Caco-2 (cell line): ENCODE measurements at regions not wholly inside any gene's neighbourhood (a gene's known extent, or its start where the extent isn't known, plus 50 kb on each side); places are given as distances from the start of the nearest gene placed in this dataset.

Experiments used
- BruUV-seq: library from RNA; stranded (reverse); fragments of 400-500 nt; replicated peaks from 2 replicates; lab custom pipeline; 2021; lab: Mats Ljungman, UMichigan
- CTCF ChIA-PET: fragments of 300-600 bp; sonication (Branson Sonifier 250); formaldehyde crosslinking; loops from one replicate; lab custom pipeline; 2022; ENCODE audit warnings: antibody characterized with exemption; lab: Charles Lee
- POLR2A ChIA-PET: fragments of 300-600 bp; sonication (Branson Sonifier 250); formaldehyde crosslinking; loops from one replicate; lab custom pipeline; 2022; ENCODE audit warnings: antibody characterized with exemption; lab: Charles Lee
- DNase-seq, 2 experiments: peaks; one replicate each; pipeline versions ENCODE4 v3.0.0 to v3.0.0-alpha.2; 2020 to 2022
- H3K27me3 ChIP-seq: replicated peaks from 2 replicates; pipeline ENCODE4 v1.6.0; 2011; ENCODE audit warnings: low read length; ENCODE audit not compliant: control insufficient read depth, insufficient read depth
- H3K36me3 ChIP-seq: 2 replicates; pipeline ENCODE4 v1.5.1; 2011; ENCODE audit warnings: low read length; ENCODE audit not compliant: control insufficient read depth, insufficient read depth
- H3K4me1 ChIP-seq: fragments of 250-450 bp; sonication (Bioruptor Pico); 2 replicates; pipeline ENCODE4 v1.5.1; 2020; ENCODE audit warnings: mild to moderate bottlenecking
- H3K4me3 ChIP-seq: 2 replicates; pipeline ENCODE4 v1.5.1; 2011; ENCODE audit warnings: low read depth, mild to moderate bottlenecking, control low read depth, low read length
- H3K9me3 ChIP-seq: fragments of 250-450 bp; sonication (Bioruptor Pico); 2 replicates; pipeline ENCODE4 v1.5.1; 2020; ENCODE audit warnings: mild to moderate bottlenecking, moderate library complexity
- H3K27ac Mint-ChIP-seq: one replicate; pipeline ENCODE4 v1.8.0; 2022; ENCODE audit warnings: mixed read lengths; ENCODE audit not compliant: unreplicated experiment
- H3K27me3 Mint-ChIP-seq: one replicate; pipeline ENCODE4 v1.8.0; 2022; ENCODE audit warnings: mixed read lengths; ENCODE audit not compliant: insufficient read depth, unreplicated experiment
- H3K36me3 Mint-ChIP-seq: one replicate; pipeline ENCODE4 v1.8.0; 2022; ENCODE audit warnings: mild to moderate bottlenecking, mixed read lengths; ENCODE audit not compliant: insufficient read depth, unreplicated experiment
- H3K4me1 Mint-ChIP-seq: one replicate; pipeline ENCODE4 v1.8.0; 2022; ENCODE audit warnings: low read depth, mixed read lengths; ENCODE audit not compliant: unreplicated experiment
- H3K4me3 Mint-ChIP-seq: one replicate; pipeline ENCODE4 v1.8.0; 2022; ENCODE audit warnings: mild to moderate bottlenecking, moderate library complexity, mixed read lengths; ENCODE audit not compliant: unreplicated experiment
- H3K9me3 Mint-ChIP-seq: one replicate; pipeline ENCODE4 v1.8.0; 2022; ENCODE audit warnings: mixed read lengths; ENCODE audit not compliant: unreplicated experiment
- intact Hi-C: fragments of 100-400 bp; cut with micrococcal nuclease; formaldehyde crosslinking; loops from one replicate; pipeline ENCODE4 v1.10.0; 2022; ENCODE audit not compliant: unreplicated experiment
- TF ChIP-seq, protein P1 (sequence below), 2 experiments: fragments of 200-600 bp in 1 of 2; IDR thresholded peaks; 1 replicate in 1 of 2; 2 replicates in 1 of 2; pipeline versions ENCODE4 v1.5.1 to v1.8.0; 2011 to 2022; ENCODE audit warnings: antibody characterized with exemption in 1 of 2, control low read depth in 1 of 2, inconsistent platforms in 1 of 2, low read depth in 1 of 2, low read length in 1 of 2, mild to moderate bottlenecking in 1 of 2, moderate library complexity in 1 of 2; ENCODE audit not compliant: insufficient read depth in 1 of 2, severe bottlenecking in 1 of 2, unreplicated experiment in 1 of 2

DNA sequence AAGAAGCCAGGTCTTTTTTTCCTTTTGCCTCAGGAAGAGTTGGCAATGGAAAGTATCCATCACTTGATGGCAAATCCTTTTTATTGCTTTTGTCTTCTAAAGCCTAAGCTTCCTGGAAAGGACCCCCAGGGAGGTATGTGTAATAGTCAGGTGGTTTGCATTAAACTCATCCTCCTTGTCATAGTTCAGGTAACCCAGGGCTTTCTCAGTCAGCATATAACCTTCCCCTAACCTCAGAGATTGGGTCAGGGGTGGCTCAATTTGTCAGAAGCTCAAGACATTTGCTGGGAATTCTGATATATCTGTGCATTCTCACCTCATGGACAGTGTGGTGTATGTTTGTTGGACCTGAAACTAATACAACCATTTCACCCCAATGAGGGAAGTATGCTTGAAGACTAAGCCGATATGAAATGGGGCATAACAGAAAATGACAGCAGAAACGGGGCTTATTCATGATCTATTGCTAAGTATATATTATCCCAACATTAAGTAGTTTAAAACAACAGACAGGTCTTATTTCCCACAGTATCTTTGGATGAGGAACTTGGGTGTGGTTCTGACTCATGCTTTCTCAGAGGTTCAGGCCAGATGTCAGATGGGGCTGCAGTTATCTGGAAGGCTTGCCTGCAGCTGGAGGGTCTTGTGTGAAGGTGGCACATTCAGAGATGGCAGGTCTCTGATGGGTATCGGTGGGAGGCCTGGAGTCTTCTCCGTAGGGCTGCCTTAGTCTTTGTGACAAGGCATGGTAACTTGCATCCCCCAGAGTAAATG lies 135.8 kb upstream of the SPON1 start:
- Mint-ChIP-seq H3K36me3 (no peaks in the 10 kb centered on the region), H3K9me3 (peaks cover 30% of the 10 kb centered on the region), H3K27me3 (peaks cover 18% of the 10 kb centered on the region), H3K4me1 (no peaks in the 10 kb centered on the region), H3K27ac (no peak overlapping the region), H3K4me3 (no peak overlapping the region)
- Histone ChIP-seq H3K4me3 (no peak overlapping the region), H3K4me1 (no peaks in the 10 kb centered on the region), H3K9me3 (no peaks in the 10 kb centered on the region; the same call in 1 of the 2 replicates), H3K36me3 (no peaks in the 10 kb centered on the region), H3K27me3 (no peaks in the 10 kb centered on the region)
- intact Hi-C loops: no loop called here
- no TSS peak for BruUV-seq
- no peak for DNase-seq
- TF ChIP-seq, protein P1, sequence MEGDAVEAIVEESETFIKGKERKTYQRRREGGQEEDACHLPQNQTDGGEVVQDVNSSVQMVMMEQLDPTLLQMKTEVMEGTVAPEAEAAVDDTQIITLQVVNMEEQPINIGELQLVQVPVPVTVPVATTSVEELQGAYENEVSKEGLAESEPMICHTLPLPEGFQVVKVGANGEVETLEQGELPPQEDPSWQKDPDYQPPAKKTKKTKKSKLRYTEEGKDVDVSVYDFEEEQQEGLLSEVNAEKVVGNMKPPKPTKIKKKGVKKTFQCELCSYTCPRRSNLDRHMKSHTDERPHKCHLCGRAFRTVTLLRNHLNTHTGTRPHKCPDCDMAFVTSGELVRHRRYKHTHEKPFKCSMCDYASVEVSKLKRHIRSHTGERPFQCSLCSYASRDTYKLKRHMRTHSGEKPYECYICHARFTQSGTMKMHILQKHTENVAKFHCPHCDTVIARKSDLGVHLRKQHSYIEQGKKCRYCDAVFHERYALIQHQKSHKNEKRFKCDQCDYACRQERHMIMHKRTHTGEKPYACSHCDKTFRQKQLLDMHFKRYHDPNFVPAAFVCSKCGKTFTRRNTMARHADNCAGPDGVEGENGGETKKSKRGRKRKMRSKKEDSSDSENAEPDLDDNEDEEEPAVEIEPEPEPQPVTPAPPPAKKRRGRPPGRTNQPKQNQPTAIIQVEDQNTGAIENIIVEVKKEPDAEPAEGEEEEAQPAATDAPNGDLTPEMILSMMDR (IDR thresholded peaks at IDR 0.05; ENCODE audit: insufficient read depth in 1 of 2, low read depth in 1 of 2, low read length in 1 of 2, severe bottlenecking in 1 of 2, unreplicated experiment in 1 of 2): no peak
- ChIA-PET POLR2A (no interaction called here), CTCF (no interaction called here)

DNA sequence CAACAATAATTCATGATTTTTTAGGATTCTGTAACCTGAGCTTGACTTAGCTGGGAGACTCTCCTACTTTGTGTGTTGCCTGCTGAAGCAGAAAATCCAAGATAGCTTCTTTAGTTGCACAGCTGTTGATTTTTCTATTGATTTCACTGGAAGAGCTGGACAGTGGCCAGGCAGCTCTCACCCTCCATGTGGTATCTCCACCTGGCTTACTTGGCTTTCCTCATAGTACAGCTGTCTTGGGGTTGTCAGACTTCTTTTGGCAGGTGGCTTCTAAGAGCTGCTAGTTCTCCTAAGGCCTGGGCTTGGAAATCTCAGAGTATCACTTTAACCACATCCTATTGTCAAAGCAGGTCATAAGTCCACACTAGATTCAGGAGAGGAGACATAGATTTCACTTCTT lies 130.8 kb upstream of the SPON1 start:
- TF ChIP-seq, protein P1 (IDR thresholded peaks at IDR 0.05; ENCODE audit: insufficient read depth in 1 of 2, low read depth in 1 of 2, low read length in 1 of 2, severe bottlenecking in 1 of 2, unreplicated experiment in 1 of 2): no peak
- H3K27me3 Mint-ChIP-seq: peaks cover 9% of the 10 kb centered on the region
- H3K4me1 ChIP-seq: no peaks in the 10 kb centered on the region
- H3K4me1 Mint-ChIP-seq: no peaks in the 10 kb centered on the region
- no peak for DNase-seq
- no peak overlapping the region for H3K4me3 Mint-ChIP-seq
- no peaks in the 10 kb centered on the region for H3K27me3 ChIP-seq
- H3K4me3 ChIP-seq: no peak overlapping the region
- no peak overlapping the region for H3K27ac Mint-ChIP-seq
- intact Hi-C loops: no loop called here
- ChIA-PET POLR2A (no interaction called here), CTCF (no interaction called here)
- no peaks in the 10 kb centered on the region; the same call in 1 of the 2 replicates for H3K9me3 ChIP-seq
- H3K36me3 Mint-ChIP-seq: no peaks in the 10 kb centered on the region
- peaks cover 42% of the 10 kb centered on the region for H3K9me3 Mint-ChIP-seq
- BruUV-seq: no TSS peak
- H3K36me3 ChIP-seq: no peaks in the 10 kb centered on the region

DNA sequence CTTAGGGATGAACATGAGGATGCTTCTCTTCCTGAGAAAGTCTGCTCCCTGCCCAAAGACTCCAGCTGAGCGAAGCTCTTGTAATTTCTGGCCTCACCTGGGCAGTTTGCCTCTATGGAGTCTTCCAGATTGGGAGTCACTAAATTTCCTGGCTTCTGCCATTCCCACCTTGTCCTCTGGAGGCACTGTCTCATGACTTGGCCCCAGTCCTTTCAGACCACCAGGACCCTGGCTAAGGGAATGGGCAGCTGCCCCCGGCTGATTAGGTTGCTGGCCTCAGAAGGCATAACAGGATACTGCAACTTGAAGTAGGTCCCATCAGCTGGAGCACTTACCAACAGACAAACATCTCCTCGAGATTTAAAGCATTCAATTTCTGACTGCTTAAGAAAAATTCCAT lies 128.1 kb upstream of the SPON1 start:
- Mint-ChIP-seq H3K4me3 (no peak overlapping the region), H3K9me3 (peaks cover 31% of the 10 kb centered on the region), H3K27me3 (peaks cover 10% of the 10 kb centered on the region), H3K27ac (no peak overlapping the region), H3K36me3 (no peaks in the 10 kb centered on the region), H3K4me1 (no peaks in the 10 kb centered on the region)
- POLR2A ChIA-PET: no interaction called here
- TF ChIP-seq, protein P1 (IDR thresholded peaks at IDR 0.05; ENCODE audit: insufficient read depth in 1 of 2, low read depth in 1 of 2, low read length in 1 of 2, severe bottlenecking in 1 of 2, unreplicated experiment in 1 of 2): peak; percentile 36 to 39
- peak; percentile 34 to 36 for DNase-seq
- Histone ChIP-seq H3K36me3 (no peaks in the 10 kb centered on the region), H3K9me3 (no peaks in the 10 kb centered on the region; the same call in 1 of the 2 replicates), H3K4me3 (no peak overlapping the region), H3K27me3 (no peaks in the 10 kb centered on the region), H3K4me1 (no peaks in the 10 kb centered on the region)
- intact Hi-C loops: no loop called here
- no TSS peak for BruUV-seq
- CTCF ChIA-PET: no interaction called here
